H1 (cell line): ENCODE measurements at regions not wholly inside any gene's neighbourhood (a gene's known extent, or its start where the extent isn't known, plus 50 kb on each side); places are given as distances from the start of the nearest gene placed in this dataset.

Experiments used
- CTCF ChIA-PET: fragments of 300-600 bp; sonication (Branson Sonifier 250); formaldehyde crosslinking; loops from one replicate; lab custom pipeline; 2021; ENCODE audit not compliant: partially characterized antibody; lab: Charles Lee
- POLR2A ChIA-PET: fragments of 300-600 bp; sonication (Branson Sonifier 250); formaldehyde crosslinking; loops from one replicate; lab custom pipeline; 2021; ENCODE audit warnings: inconsistent platforms; ENCODE audit not compliant: partially characterized antibody; lab: Charles Lee
- DNase-seq, 2 experiments: peaks; one replicate each; pipeline versions ENCODE4 v3.0.0 to v3.0.0-alpha.2; 2010 to 2022; ENCODE audit warnings: low spot score in 2 of 2, low read depth in 1 of 2, mixed read lengths in 1 of 2
- FAIRE-seq: peaks from 2 replicates; lab custom pipeline; 2011; peaks lifted over from hg19 to GRCh38; lab: Jason Lieb, UNC
- H2AFZ ChIP-seq: 2 replicates; pipeline ENCODE4 v1.8.1; 2012; ENCODE audit warnings: low read length, inconsistent platforms
- H2AK5ac ChIP-seq: 2 replicates; pipeline ENCODE4 v1.6.1; 2013; ENCODE audit warnings: low read depth, low read length
- H2BK120ac ChIP-seq: replicated peaks from 2 replicates; pipeline ENCODE3; 2013; ENCODE audit warnings: low read depth, low read length, inconsistent platforms
- H2BK12ac ChIP-seq: 2 replicates; pipeline ENCODE4 v1.6.1; 2013; ENCODE audit warnings: low read depth, low read length
- H2BK15ac ChIP-seq: 2 replicates; pipeline ENCODE4 v1.6.1; 2013; ENCODE audit warnings: low read length
- H2BK20ac ChIP-seq: 2 replicates; pipeline ENCODE4 v1.6.1; 2013; ENCODE audit warnings: low read length
- H2BK5ac ChIP-seq: 2 replicates; pipeline ENCODE4 v1.6.1; 2013; ENCODE audit warnings: low read depth, low read length
- H3K14ac ChIP-seq: 2 replicates; pipeline ENCODE4 v1.6.1; 2013; ENCODE audit warnings: inconsistent platforms; ENCODE audit not compliant: insufficient read length
- H3K18ac ChIP-seq: 2 replicates; pipeline ENCODE4 v1.6.1; 2013; ENCODE audit warnings: low read length; ENCODE audit errors: extremely low read depth
- H3K23ac ChIP-seq: 2 replicates; pipeline ENCODE4 v1.6.1; 2013; ENCODE audit warnings: inconsistent platforms; ENCODE audit not compliant: insufficient read length
- H3K23me2 ChIP-seq: 2 replicates; pipeline ENCODE4 v1.6.1; 2013; ENCODE audit warnings: low read depth, low read length
- H3K27ac ChIP-seq: 2 replicates; pipeline ENCODE4 v1.6.1; 2011; ENCODE audit warnings: low read depth, low read length, inconsistent platforms
- H3K27me3 ChIP-seq, 4 experiments: replicated peaks in 1 of 4; 1 replicate in 1 of 4; 2 replicates in 3 of 4; pipeline versions ENCODE4 v1.6.1 to v1.8.1; 2011 to 2013; ENCODE audit warnings: low read length in 3 of 4, mild to moderate bottlenecking in 3 of 4, inconsistent platforms in 2 of 4, mixed read lengths in 2 of 4, moderate library complexity in 1 of 4; ENCODE audit not compliant: control insufficient read depth in 3 of 4, insufficient read depth in 3 of 4; ENCODE audit errors: extremely low read depth in 1 of 4
- H3K36me3 ChIP-seq, 4 experiments: 2 replicates each; pipeline versions ENCODE4 v1.6.1 to v1.8.1; 2011 to 2013; ENCODE audit warnings: mild to moderate bottlenecking in 4 of 4, low read length in 3 of 4, moderate library complexity in 2 of 4, control low read depth in 1 of 4, inconsistent platforms in 1 of 4; ENCODE audit not compliant: insufficient read depth in 4 of 4, control insufficient read depth in 2 of 4
- H3K4ac ChIP-seq: replicated peaks from 2 replicates; pipeline ENCODE3; 2013; ENCODE audit warnings: low read length, low read depth, mixed read lengths, inconsistent platforms; ENCODE audit not compliant: insufficient read length
- H3K4me1 ChIP-seq, 4 experiments: replicated peaks in 1 of 4; 1 replicate in 1 of 4; 2 replicates in 3 of 4; pipeline versions ENCODE4 v1.6.1 to v1.8.1; 2011 to 2013; ENCODE audit warnings: low read length in 3 of 4, inconsistent platforms in 2 of 4, mixed read lengths in 1 of 4; ENCODE audit not compliant: insufficient read depth in 4 of 4, control insufficient read depth in 3 of 4
- H3K4me2 ChIP-seq, 2 experiments: 2 replicates each; pipeline versions ENCODE4 v1.6.1 to v1.8.1; 2011 to 2013; ENCODE audit warnings: low read depth in 2 of 2, low read length in 2 of 2, control low read depth in 1 of 2, inconsistent platforms in 1 of 2, mild to moderate bottlenecking in 1 of 2; ENCODE audit not compliant: insufficient read depth in 1 of 2
- H3K4me3 ChIP-seq, 4 experiments: fragments of 200-600, 300-600 bp in 1 of 4; sonication (generic), shearing (Covaris generic), sonication (Bioruptor Twin) in 1 of 4; 2 replicates each; pipeline versions ENCODE4 v1.5.1 to v1.8.1; 2011 to 2016; ENCODE audit warnings: low read length in 4 of 4, low read depth in 3 of 4, control low read depth in 2 of 4, inconsistent platforms in 2 of 4, mild to moderate bottlenecking in 2 of 4, mixed read lengths in 1 of 4, moderate library complexity in 1 of 4; ENCODE audit not compliant: insufficient read depth in 2 of 4; ENCODE audit errors: extremely low read depth in 1 of 4
- H3K56ac ChIP-seq: replicated peaks from 2 replicates; pipeline ENCODE3; 2013; ENCODE audit warnings: low read depth, mild to moderate bottlenecking, mixed read lengths, low read length, inconsistent platforms; ENCODE audit not compliant: insufficient read length
- H3K79me1 ChIP-seq: 2 replicates; pipeline ENCODE4 v1.6.1; 2013; ENCODE audit warnings: low read depth, low read length, control low read depth
- H3K79me2 ChIP-seq, 2 experiments: 2 replicates each; pipeline versions ENCODE4 v1.6.1 to v1.8.1; 2012 to 2013; ENCODE audit warnings: low read length in 2 of 2, mild to moderate bottlenecking in 2 of 2, inconsistent platforms in 1 of 2; ENCODE audit not compliant: insufficient read depth in 2 of 2, control insufficient read depth in 1 of 2
- H3K9ac ChIP-seq, 4 experiments: replicated peaks in 1 of 4; 1 replicate in 1 of 4; 2 replicates in 3 of 4; pipeline versions ENCODE4 v1.6.1 to v1.8.1; 2011 to 2013; ENCODE audit warnings: low read depth in 3 of 4, low read length in 3 of 4, control low read depth in 2 of 4, mild to moderate bottlenecking in 2 of 4, moderate library complexity in 2 of 4, inconsistent platforms in 1 of 4; ENCODE audit errors: extremely low read depth in 1 of 4
- H3K9me3 ChIP-seq, 2 experiments: 2 replicates each; pipeline versions ENCODE4 v1.6.1 to v1.8.1; 2012 to 2013; ENCODE audit warnings: mild to moderate bottlenecking in 2 of 2, moderate library complexity in 2 of 2, control low read depth in 1 of 2, inconsistent platforms in 1 of 2, low read depth in 1 of 2, low read length in 1 of 2, mixed read lengths in 1 of 2; ENCODE audit not compliant: insufficient read depth in 2 of 2
- H4K20me1 ChIP-seq, 2 experiments: replicated peaks in 1 of 2; 2 replicates each; pipeline versions ENCODE3 to v1.8.1; 2011 to 2013; ENCODE audit warnings: inconsistent platforms in 2 of 2, low read length in 2 of 2, mild to moderate bottlenecking in 1 of 2; ENCODE audit not compliant: insufficient read depth in 2 of 2, control insufficient read depth in 1 of 2
- H4K5ac ChIP-seq: 2 replicates; pipeline ENCODE4 v1.6.1; 2013; ENCODE audit warnings: low read length, low read depth, mixed read lengths, inconsistent platforms; ENCODE audit not compliant: insufficient read length
- H4K8ac ChIP-seq: 2 replicates; pipeline ENCODE4 v1.8.0; 2013; ENCODE audit warnings: mild to moderate bottlenecking, moderate library complexity, low read length, inconsistent platforms; ENCODE audit not compliant: insufficient read depth; ENCODE audit errors: extremely low read depth
- H4K91ac ChIP-seq: replicated peaks from 2 replicates; pipeline ENCODE3; 2013; ENCODE audit warnings: low read length, mixed read lengths, inconsistent platforms; ENCODE audit not compliant: insufficient read length
- BCL11A ChIP-seq, 2 experiments: IDR thresholded peaks; one replicate each; pipeline ENCODE4 v1.6.1; 2011; ENCODE audit warnings: low read depth in 2 of 2, low read length in 2 of 2, mild to moderate bottlenecking in 2 of 2
- CBX5 ChIP-seq: fragments of 300-800, 300-1000 bp; sonication (generic); IDR thresholded peaks from 2 replicates; pipeline ENCODE4 v1.7.1; 2016; ENCODE audit warnings: antibody characterized with exemption, low read length, low read depth
- MAX ChIP-seq: IDR thresholded peaks from 2 replicates; pipeline ENCODE4 v1.6.1; 2012; ENCODE audit warnings: inconsistent platforms
- NRF1 ChIP-seq: IDR thresholded peaks from 2 replicates; pipeline ENCODE4 v1.6.1; 2011; ENCODE audit warnings: mild to moderate bottlenecking, low read depth, low read length, improper control_type of control experiment
- RFX5 ChIP-seq: IDR thresholded peaks from 2 replicates; pipeline ENCODE4 v1.6.1; 2011; ENCODE audit warnings: low read depth, low read length, improper control_type of control experiment, borderline replicate concordance
- RNF2 ChIP-seq: fragments of 200-900, 300-1000 bp; sonication (generic); IDR thresholded peaks from 2 replicates; pipeline ENCODE4 v1.7.1; 2016; ENCODE audit warnings: borderline replicate concordance, low read depth, mild to moderate bottlenecking, antibody characterized with exemption, low read length; ENCODE audit not compliant: poor library complexity, severe bottlenecking; ENCODE audit errors: missing control alignments
- RXRA ChIP-seq: IDR thresholded peaks from 2 replicates; pipeline ENCODE4 v1.6.1; 2011; ENCODE audit warnings: low read depth, mild to moderate bottlenecking, low read length, moderate library complexity; ENCODE audit not compliant: insufficient read depth
- SIX5 ChIP-seq: IDR thresholded peaks from 2 replicates; pipeline ENCODE4 v1.6.1; 2011; ENCODE audit warnings: mild to moderate bottlenecking, low read depth, low read length
- SP4 ChIP-seq: IDR thresholded peaks from 2 replicates; pipeline ENCODE4 v1.6.1; 2012; ENCODE audit warnings: low read length, inconsistent platforms
- TBP ChIP-seq: IDR thresholded peaks from 2 replicates; pipeline ENCODE4 v1.6.1; 2011; ENCODE audit warnings: low read depth, low read length, improper control_type of control experiment
- USF2 ChIP-seq: IDR thresholded peaks from 2 replicates; pipeline ENCODE4 v1.6.1; 2011; ENCODE audit warnings: low read length, improper control_type of control experiment
- WGBS, 2 experiments: shearing (Covaris generic) in 1 of 2; methylation state at CpG; one replicate each; pipeline versions ENCODE4 v1.1.6 to v1.1.7; 2013 to 2015; ENCODE audit warnings: low lambda C conversion rate in 2 of 2, mixed read lengths in 2 of 2, inconsistent platforms in 1 of 2, low coverage in 1 of 2, missing lambda C conversion rate in 1 of 2; ENCODE audit not compliant: insufficient replicate concordance in 2 of 2, insufficient coverage in 1 of 2, insufficient read length in 1 of 2; ENCODE audit errors: extremely low coverage in 1 of 2, missing lambda C conversion rate in 1 of 2; 5-methylcytosine and 5-hydroxymethylcytosine counted together

- 81% methylated on average over 7 of the region's 7 CpGs; no CpG with 5 or more reads in 1 of the 2 experiments for WGBS, 2 experiments
- no peak for FAIRE-seq
- TF ChIP-seq CBX5 (no peak), RNF2 (no peak), USF2 (no peak), SP4 (no peak), TBP (no peak), MAX (no peak), NRF1 (no peak), RFX5 (no peak), BCL11A (IDR thresholded peaks at IDR 0.05; ENCODE audit: low read depth in 2 of 2, low read length in 2 of 2) (no peak), RXRA (no peak), SIX5 (no peak)
These were observed 70.0 kb upstream of the ATIC start for GRCh38 chr2:215241791-215242305.

More at GRCh38 chr2:215241791-215242305, 70.0 kb upstream of the ATIC start:
- H4K8ac ChIP-seq: no peak overlapping the region
- no peak overlapping the region for H3K14ac ChIP-seq
- H2BK5ac ChIP-seq: no peak overlapping the region
- no peaks in the 10 kb centered on the region for H3K79me1 ChIP-seq
- no peak overlapping the region for H3K4me3 ChIP-seq
- no peak overlapping the region for H2AFZ ChIP-seq
- H3K4me1 ChIP-seq: no peaks in the 10 kb centered on the region
- H3K27ac ChIP-seq: no peak overlapping the region
- no peak overlapping the region for H3K4ac ChIP-seq
- no peak overlapping the region for H2AK5ac ChIP-seq
- H3K27me3 ChIP-seq: no peaks in the 10 kb centered on the region
- H3K56ac ChIP-seq: no peak overlapping the region
- ChIA-PET CTCF (no interaction called here), POLR2A (no interaction called here)
- H3K9ac ChIP-seq: no peak overlapping the region
- no peaks in the 10 kb centered on the region for H3K23me2 ChIP-seq
- no peaks in the 10 kb centered on the region for H4K20me1 ChIP-seq
- peaks cover 0 to 7% of the 10 kb centered on the region in 2 experiments; a peak in 1 of 4 replicates for H3K9me3 ChIP-seq
- H4K91ac ChIP-seq: no peak overlapping the region
- H3K36me3 ChIP-seq: no peaks in the 10 kb centered on the region
- H2BK120ac ChIP-seq: no peak overlapping the region
- no peak overlapping the region for H3K23ac ChIP-seq
- H4K5ac ChIP-seq: no peak overlapping the region
- no peak overlapping the region for H2BK20ac ChIP-seq
- no peak overlapping the region for H2BK12ac ChIP-seq
- no peak overlapping the region for H3K18ac ChIP-seq
- no peak for DNase-seq
- H3K4me2 ChIP-seq: no peak overlapping the region
- H2BK15ac ChIP-seq: no peak overlapping the region
- no peaks in the 10 kb centered on the region for H3K79me2 ChIP-seq
